ENCODE measurements at regions not wholly inside any gene's neighbourhood (a gene's known extent, or its start where the extent isn't known, plus 50 kb on each side); places are given as distances from the start of the nearest gene placed in this dataset.

DNA sequence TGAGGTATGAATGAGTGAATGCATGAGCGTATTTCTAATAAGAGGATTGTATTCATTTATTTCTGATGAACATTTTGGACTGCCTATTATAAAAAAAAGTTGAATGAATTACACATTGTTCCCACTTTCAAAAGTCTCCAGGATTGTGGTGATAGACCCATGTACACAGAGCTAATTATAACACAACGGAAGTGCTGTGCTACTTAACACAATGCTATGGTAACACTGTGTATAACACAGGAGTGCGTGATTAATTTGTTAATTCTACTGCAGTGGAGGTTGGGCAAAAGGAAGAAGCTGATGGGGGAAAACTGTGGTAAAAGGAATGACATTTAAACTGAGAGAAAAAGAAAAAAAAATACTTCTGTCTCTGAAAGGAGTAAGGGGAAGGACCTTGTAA, 147.8 kb upstream of the MEF2C start:
- WGBS, result 83% methylated on average over 3 of the region's 3 CpGs
- intact Hi-C loops (cut with DNase I), result no loop called here
- Histone ChIP-seq H3K27me3 (no peaks in the 10 kb centered on the region), H3K4me3 (no peak overlapping the region), H3K4me1 (no peaks in the 10 kb centered on the region), H3K27ac (replicated peaks in 1 of 4) (no peak overlapping the region), H3K9me3 (no peaks in the 10 kb centered on the region), H3K36me3 (no peaks in the 10 kb centered on the region)
- DNase-seq (ENCODE audit: extremely low spot score), result no peak
- TF ChIP-seq POLR2A (IDR thresholded peaks at IDR 0.05; ENCODE audit: low read depth) (no peak), POLR2AphosphoS5 (IDR thresholded peaks at IDR 0.05) (no peak), EP300 (IDR thresholded peaks at IDR 0.05) (no peak), CTCF (IDR thresholded peaks at IDR 0.05) (no peak)

DNA sequence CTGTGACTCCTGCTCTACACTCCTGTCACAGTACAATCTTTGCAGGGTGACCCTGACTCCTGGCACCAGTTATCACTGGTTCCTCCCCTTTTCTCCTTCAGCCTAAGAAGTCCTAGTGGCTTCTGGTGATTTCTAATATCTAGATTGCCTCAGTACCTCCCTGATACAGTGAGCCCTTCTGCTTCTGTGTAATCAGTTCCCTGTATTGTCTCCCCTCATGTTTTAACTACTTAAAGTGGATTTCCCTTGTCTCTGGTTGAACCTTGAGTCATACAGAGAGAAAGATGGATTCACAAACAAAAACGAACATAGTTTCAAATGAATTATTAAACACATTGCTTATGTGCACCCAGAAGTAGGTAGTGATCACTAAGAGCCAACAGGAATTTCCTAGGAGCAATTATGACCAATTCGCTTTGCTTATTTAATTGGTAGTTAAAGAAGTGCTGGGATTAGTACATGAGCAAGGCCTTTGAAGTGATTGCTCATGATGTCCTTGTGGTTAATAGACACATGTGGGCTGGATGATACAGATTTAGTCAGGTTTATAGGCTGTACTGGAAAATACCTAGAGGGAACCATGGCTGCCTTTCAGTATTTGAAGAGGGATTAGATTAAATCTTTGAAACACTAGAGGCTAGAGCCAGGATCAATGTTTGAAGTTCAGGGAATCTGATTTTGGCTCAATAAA, 145.8 kb upstream of the MEF2C start:
- H3K36me3 ChIP-seq, result no peaks in the 10 kb centered on the region
- WGBS, result 92% methylated on average over 2 of the region's 2 CpGs
- DNase-seq (ENCODE audit: extremely low spot score), result no peak
- H3K4me1 ChIP-seq, result peaks cover 0 to 13% (median 0%) of the 10 kb centered on the region in 4 donors
- no peak overlapping the region for H3K27ac ChIP-seq (replicated peaks in 1 of 4)
- intact Hi-C loops (cut with DNase I), result no loop called here
- TF ChIP-seq CTCF (IDR thresholded peaks at IDR 0.05) (no peak), EP300 (IDR thresholded peaks at IDR 0.05) (no peak), POLR2AphosphoS5 (IDR thresholded peaks at IDR 0.05) (no peak), POLR2A (IDR thresholded peaks at IDR 0.05; ENCODE audit: low read depth) (no peak)
- H3K27me3 ChIP-seq, result no peaks in the 10 kb centered on the region
- H3K4me3 ChIP-seq, result no peak overlapping the region
- no peaks in the 10 kb centered on the region for H3K9me3 ChIP-seq

- TF ChIP-seq POLR2AphosphoS5 (IDR thresholded peaks at IDR 0.05), result no peak
- TF ChIP-seq CTCF (IDR thresholded peaks at IDR 0.05), result no peak
- TF ChIP-seq EP300 (IDR thresholded peaks at IDR 0.05), result no peak
- no peak for TF ChIP-seq POLR2A (IDR thresholded peaks at IDR 0.05; ENCODE audit: low read depth)
- H3K9me3 ChIP-seq, result no peaks in the 10 kb centered on the region
- H3K36me3 ChIP-seq, result no peaks in the 10 kb centered on the region
- no peak overlapping the region for H3K27ac ChIP-seq (replicated peaks in 1 of 4)
- H3K4me1 ChIP-seq, result peaks cover 0 to 13% (median 0%) of the 10 kb centered on the region in 4 donors
- intact Hi-C loops (cut with DNase I), result no loop called here
- DNase-seq (ENCODE audit: extremely low spot score), result no peak
- WGBS, result 58% methylated on average over 3 of the region's 3 CpGs
- H3K27me3 ChIP-seq, result no peaks in the 10 kb centered on the region
- H3K4me3 ChIP-seq, result no peak overlapping the region
Measured at GRCh38 chr5:89024045-89024444, 141.1 kb upstream of the MEF2C start.

DNA sequence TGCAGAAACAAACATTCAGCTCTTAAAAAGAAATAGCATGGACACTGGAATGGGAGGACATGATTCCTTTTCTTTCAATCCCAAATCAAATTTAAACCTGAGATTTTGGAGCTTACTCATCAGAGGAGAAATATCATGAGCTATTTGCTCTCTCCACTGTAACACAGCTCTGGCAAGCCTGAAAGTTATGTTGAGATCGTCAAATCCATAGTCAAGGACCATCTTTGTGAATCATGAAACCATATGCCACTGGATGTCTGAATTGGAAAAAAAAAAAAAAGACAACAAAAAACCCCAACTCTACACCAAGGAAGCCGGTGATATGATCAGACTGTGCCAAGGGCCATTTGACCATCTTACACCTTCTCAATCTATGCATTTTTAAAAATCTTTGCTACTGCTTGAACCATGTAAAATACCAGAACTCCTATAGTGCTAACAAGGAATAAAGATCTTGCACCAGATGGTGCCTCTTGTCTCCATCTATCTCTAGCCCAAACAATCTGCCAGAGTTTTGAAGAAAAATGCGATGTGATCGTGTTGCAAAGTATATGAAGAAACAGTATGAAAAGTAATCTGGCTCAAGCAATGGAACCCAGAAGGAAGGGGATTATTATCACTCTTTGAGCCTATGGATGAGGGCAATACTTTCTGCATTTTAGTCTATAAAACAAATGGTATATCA, 138.1 kb upstream of the MEF2C start:
- intact Hi-C loops (cut with DNase I), result no loop called here
- H3K27ac ChIP-seq (replicated peaks in 1 of 4), result no peak overlapping the region
- no peaks in the 10 kb centered on the region for H3K36me3 ChIP-seq
- no peaks in the 10 kb centered on the region for H3K9me3 ChIP-seq
- TF ChIP-seq CTCF (IDR thresholded peaks at IDR 0.05), result no peak
- TF ChIP-seq POLR2AphosphoS5 (IDR thresholded peaks at IDR 0.05), result no peak
- TF ChIP-seq EP300 (IDR thresholded peaks at IDR 0.05), result no peak
- no peak for TF ChIP-seq POLR2A (IDR thresholded peaks at IDR 0.05; ENCODE audit: low read depth)
- H3K27me3 ChIP-seq, result no peaks in the 10 kb centered on the region
- WGBS, result 94% methylated on average over 4 of the region's 4 CpGs
- H3K4me1 ChIP-seq, result peaks cover 0 to 21% (median 6%) of the 10 kb centered on the region in 4 donors
- no peak for DNase-seq (ENCODE audit: extremely low spot score)
- H3K4me3 ChIP-seq, result no peak overlapping the region

Data from esophagus muscularis mucosa (tissue), 4 donors.